Mammary epithelial cell (primary cell): ENCODE measurements at regions not wholly inside any gene's neighbourhood (a gene's known extent, or its start where the extent isn't known, plus 50 kb on each side); places are given as distances from the start of the nearest gene placed in this dataset.

Experiments
- EZH2 ChIP-seq: IDR thresholded peaks from 2 replicates; pipeline ENCODE4 v1.6.1; 2012; ENCODE audit warnings: low read length, inconsistent platforms, borderline replicate concordance
- TF ChIP-seq, protein P1 (sequence below), 2 donors: IDR thresholded peaks in 1 of 2; conservative IDR thresholded peaks in 1 of 2; 2 replicates each; pipeline ENCODE4 v1.5.1; 2011 to 2012; ENCODE audit warnings: inconsistent platforms in 2 of 2, low read length in 2 of 2, mild to moderate bottlenecking in 2 of 2, control low read depth in 1 of 2, low read depth in 1 of 2; ENCODE audit not compliant: insufficient read depth in 1 of 2; ENCODE audit errors: extremely low read depth in 1 of 2

DNA sequence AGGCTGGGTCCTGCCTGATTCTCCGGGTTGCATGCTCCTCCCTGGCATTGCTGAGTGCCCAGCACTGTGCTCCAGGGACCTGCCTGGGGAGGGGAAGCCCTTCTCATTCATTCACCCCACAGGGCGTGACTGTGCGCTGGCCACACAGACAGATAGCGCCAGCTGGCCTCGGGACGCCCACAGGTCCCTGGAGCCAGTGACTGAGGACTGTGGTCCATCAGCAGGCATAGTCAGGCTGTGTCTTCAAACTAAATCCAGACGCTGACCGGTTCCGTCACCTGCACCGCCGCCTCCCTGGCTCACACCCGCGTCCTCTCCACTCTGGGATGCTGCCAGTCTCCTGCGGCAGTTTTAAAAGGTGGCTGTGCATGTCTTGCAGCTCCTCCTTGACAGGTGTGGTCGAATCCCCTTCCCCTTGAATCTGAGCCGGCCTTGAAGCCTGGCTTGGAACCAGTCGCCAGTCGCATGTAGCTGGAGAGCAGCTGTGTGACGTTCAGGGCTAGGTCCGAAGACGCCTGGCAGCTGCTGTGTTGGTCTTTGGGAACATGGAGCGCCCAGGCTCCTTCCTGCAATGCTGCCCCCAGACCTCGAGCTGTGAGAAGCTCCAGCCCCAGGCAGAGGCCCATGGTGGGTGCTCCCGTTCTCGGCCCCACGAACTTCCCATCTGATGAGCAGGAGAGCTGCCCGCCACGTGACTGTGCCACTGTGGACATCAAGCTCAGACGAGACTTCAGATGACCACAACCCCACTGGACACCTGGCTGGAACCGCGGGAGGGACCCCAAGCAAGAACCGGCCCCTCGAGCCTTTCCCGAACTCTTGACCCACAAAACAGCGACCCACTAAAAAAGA is 94.1 kb downstream of the ADRA2C start:
- no peak for TF ChIP-seq EZH2
- TF ChIP-seq, protein P1, sequence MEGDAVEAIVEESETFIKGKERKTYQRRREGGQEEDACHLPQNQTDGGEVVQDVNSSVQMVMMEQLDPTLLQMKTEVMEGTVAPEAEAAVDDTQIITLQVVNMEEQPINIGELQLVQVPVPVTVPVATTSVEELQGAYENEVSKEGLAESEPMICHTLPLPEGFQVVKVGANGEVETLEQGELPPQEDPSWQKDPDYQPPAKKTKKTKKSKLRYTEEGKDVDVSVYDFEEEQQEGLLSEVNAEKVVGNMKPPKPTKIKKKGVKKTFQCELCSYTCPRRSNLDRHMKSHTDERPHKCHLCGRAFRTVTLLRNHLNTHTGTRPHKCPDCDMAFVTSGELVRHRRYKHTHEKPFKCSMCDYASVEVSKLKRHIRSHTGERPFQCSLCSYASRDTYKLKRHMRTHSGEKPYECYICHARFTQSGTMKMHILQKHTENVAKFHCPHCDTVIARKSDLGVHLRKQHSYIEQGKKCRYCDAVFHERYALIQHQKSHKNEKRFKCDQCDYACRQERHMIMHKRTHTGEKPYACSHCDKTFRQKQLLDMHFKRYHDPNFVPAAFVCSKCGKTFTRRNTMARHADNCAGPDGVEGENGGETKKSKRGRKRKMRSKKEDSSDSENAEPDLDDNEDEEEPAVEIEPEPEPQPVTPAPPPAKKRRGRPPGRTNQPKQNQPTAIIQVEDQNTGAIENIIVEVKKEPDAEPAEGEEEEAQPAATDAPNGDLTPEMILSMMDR (conservative IDR thresholded peaks at IDR 0.05 in 1 of 2, IDR thresholded peaks at IDR 0.05 in 1 of 2; ENCODE audit: extremely low read depth in 1 of 2, insufficient read depth in 1 of 2, low read depth in 1 of 2, low read length in 2 of 2), result no peak
